COR-L47 (cell line): ENCODE measurements at regions not wholly inside any gene's neighbourhood (a gene's known extent, or its start where the extent isn't known, plus 50 kb on each side); places are given as distances from the start of the nearest gene placed in this dataset.

Experiments used
- DNase-seq: peaks from one replicate; lab custom pipeline; 2025; lab: John Stamatoyannopoulos, UW

- no peak for DNase-seq
Measured at GRCh38 chr2:120852200-120852815, 116.6 kb downstream of the GLI2 start.

DNA sequence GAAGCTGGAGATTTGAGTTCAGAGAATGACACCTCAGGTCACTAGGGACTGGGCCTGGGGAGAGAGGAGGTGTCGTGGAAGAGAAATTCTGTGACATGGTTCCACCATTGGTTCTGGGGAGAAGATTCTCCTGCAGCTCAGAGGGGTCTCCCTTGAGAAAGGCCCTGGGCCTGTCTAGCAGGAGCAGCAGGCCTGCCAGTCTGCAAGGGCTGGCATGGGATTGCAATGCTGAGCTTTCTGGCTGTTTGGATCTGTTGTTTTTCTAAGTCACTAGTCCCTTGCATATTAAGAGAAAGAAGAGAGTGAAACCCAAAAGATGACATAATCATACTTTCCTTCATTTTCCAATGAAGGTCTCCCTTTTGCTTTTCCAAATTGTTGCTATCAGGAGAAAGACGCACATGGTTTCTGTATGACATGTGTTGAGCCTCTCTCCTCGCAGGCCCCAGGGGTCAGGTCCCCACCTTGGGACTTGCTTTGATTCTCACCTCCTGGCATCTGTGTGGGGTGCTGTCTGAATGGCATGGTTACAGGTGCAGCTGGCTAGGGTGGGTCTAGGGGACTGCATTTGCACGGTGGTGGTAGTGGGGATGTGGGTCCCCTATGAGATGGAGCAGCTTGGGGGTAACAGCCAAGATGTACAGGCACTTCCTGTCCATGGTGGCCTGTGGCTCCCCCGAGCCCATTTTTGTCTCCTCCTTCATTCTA is 117.8 kb downstream of the GLI2 start:
- no peak for DNase-seq

GRCh38 chr2:120854014-120854620 is 118.4 kb downstream of the GLI2 start:
- no peak for DNase-seq

- no peak for DNase-seq
Measured at GRCh38 chr2:120854766-120855530, 119.3 kb downstream of the GLI2 start.

DNA sequence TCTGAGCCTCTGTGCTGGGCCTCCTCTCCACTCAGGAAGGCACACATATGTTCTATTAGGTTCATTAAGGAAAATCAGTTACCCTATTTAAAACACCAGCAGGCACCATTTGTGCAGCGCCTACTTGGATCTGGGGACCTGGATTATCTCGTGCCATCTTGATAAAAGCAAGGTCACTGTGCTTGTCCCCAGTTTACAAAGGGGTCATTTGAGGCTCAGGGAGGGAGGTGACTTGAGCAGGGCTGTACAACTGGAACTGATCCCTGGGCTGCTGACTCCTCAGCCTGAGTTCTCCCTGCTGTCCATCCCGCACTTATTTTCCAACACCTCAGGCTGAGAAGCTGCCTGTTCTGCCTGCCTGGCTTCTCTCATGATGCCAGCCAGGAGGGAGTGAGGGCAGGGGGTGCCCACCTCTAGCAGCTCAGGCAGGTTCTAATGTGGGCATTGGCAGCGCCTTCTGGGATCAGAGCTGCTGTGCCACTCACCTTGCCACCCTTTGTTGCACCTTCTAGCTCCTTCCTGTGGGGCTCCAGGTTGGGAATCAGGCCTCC is 120.3 kb downstream of the GLI2 start:
- DNase-seq, result no peak

GRCh38 chr2:120856421-120856862 is 120.8 kb downstream of the GLI2 start:
- no peak for DNase-seq

GRCh38 chr2:120857422-120857821 is 121.8 kb downstream of the GLI2 start:
- DNase-seq, result no peak

DNA sequence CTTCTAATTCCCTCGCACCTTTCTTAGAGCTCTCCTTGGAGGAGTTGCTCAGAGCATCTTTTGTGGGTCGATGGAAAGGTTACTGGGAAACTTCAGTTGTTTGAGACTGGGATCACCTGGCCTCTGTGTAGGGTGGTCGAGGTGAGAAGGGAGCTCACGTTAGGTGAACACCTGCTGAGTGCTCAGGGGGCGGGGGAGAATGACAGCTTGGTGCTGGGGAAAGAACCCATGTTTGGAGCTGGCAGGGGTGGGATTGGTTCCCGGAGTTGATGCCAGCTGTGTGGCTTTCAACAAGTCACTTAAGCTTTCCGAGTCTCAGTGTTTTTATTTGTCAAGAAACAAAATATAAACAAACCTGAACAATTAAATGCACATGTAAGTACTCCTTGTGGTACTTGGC is 122.3 kb downstream of the GLI2 start:
- no peak for DNase-seq

DNA sequence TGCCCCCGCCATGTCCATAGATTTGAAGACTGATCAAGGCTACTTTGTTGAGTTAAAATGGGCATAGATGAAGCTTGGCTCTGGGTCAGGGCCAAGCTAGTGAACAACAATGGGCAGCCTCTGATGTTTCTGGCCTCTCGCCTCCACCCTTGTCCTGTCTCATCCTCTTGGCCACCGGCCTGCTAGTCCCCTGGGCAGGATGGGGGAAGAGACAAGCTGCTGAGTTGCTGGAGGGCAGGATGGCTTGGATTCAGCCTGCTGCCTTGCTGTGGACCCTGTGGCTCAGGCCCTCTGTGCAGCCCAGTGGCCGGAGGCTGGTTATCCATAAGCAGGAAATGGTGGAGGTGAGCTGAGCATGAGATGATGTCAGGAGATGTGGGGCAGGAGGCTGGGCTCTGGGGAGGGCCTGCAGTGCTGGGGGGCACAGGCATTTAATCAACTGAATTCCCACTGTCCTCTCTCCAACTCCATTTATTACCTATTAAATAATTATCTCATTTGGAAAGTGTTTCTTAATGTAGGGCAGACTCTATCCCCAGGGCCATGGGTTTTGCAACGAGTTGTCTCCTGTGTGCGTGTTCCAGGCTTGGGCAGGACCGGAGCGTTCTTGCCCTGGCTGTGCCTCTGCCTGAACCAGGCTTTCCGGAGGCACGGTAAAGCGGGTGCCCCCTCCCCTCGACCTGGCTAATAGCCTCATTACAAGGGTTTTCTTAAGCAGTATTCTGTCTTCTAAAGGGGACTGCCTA is 122.9 kb downstream of the GLI2 start:
- DNase-seq, result no peak

DNA sequence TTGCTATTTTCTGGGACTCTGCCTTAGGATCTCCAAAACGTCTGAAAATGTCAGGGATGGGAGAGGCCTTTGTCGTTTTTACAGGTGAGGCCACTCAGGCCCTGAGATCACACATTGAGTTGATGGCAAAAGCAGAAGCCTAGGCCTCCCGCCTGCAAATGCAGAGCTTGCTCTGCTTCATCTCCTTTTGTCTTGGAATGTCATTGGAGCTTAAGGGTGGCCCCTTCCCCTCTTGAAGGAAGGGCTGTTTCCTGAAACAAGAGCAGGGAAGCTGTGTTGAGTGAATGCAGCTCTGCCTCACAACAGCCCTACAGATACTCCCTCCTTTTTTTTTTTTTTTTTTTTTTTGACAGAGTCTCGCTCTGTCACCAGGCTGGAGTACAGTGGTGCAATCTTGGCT is 123.5 kb downstream of the GLI2 start:
- DNase-seq, result no peak

DNA sequence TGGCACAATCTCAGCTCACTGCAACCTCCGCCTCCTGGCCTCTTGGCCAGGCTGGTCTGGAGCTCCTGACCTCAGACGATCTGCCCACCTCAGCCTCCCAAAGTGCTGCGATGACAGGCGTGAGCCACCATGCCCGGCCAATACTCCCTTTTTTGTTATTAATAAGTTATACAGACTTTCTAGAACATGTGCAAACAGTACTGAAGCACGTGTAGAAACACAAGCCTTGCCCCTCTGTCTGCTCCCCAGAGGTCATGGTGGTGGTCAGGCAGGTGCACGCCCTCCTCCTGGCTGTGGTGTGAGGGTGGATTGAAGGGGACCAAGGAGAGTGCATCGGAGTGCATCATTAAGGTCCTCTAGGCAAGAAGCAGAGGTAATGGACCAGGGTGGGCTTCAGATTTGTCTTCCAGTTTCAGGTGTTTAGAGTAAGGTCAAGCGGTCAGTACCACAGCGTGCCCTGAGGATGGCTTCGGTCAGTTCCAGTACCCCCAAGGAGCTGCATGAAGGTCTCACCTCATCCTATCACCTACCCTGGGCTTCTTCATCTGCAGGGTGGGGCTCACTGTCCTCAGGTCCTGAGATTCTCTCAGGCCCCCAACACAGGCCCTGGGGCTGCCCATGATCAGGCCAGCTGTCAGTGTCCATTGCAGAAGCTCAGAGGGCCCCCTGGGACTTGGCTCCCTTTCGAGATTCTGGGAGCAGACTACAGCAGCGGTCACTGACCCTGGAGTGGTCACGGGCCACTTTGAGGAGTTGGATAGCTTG is 124.3 kb downstream of the GLI2 start:
- DNase-seq, result no peak

DNA sequence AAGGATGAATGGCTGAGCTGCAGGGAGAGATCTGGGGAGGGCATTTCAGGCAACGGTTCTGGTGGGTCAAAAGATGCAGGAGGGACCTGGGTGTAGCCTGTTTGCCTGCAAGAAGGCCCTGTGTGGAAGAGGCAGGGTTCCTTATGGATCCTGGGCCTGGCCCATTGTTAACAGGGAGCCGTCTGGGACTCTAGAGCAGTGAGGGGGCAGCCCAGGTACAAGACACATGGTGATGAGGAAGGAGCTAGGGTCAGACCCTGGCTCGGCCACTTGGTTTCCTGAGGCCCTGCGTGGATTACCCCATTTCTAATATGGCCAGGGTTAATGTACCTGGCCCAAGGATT is 124.9 kb downstream of the GLI2 start:
- DNase-seq, result no peak

- DNase-seq, result no peak
Measured at GRCh38 chr2:120861191-120861575, 125.5 kb downstream of the GLI2 start.

- no peak for DNase-seq
Measured at GRCh38 chr2:120861576-120862191, 126.0 kb downstream of the GLI2 start.

DNA sequence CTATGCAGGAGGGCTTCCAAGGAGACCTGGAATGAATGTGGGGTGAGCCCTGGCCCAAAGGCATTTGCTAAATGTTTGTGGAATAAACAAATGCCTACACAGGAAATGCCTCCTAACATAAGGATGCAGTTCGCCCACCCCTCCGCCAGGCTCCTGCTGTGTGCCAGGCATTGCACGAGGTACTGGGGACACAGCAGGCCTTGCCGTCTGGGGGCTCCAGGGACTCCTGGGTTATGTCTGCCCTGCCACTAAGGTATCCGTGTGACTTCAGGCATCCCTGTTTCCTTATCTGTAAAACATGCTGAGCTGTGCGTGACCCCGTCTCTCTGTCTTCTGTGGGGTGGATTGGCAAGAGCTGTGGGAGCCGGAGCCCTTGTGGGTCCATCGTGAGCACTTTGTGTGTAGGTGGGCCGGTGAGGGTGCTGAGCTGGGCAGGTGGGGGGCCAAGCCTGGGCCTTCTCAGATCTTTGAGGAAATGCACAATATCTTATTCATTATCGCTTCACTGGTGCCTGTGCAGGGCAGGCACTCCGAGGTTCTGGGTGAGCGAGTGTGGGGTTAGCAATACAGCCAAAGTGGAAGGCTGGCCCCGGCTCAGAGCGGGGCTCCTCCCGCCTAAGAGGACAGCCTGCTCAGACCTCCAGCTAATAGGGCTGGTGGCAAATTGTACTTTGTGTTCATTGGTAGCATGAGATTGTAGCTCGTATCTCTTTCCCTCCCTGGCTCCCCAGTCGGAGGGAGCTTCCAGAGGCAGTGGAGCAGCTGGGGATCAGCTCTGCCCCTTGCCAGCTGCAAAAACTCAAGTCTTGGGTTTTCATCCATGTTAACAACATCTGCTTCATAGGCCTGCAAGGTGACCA is 126.8 kb downstream of the GLI2 start:
- DNase-seq, result no peak

DNA sequence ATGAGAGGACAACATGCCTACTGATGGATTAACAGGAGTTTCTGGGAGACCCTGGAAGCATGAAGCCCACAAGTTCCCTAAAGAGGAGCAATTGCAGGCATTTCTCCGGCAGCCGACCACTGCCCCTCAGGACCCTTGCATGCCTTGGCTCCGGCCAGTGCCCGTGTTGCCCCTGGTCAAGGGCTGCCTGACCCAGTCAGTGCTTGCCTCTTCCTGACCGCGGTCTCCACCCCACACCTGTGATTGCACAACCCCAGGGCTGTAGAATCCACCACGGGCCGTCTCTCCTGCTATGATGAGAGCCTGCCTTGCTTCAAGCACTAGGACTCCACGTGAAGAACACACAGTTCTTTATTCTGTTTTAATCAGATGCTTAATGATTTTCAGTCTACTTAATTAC is 127.5 kb downstream of the GLI2 start:
- no peak for DNase-seq

GRCh38 chr2:120863661-120864320 is 128.1 kb downstream of the GLI2 start:
- no peak for DNase-seq

- no peak for DNase-seq
Measured at GRCh38 chr2:120864981-120865380, 129.3 kb downstream of the GLI2 start.

- DNase-seq, result no peak
Measured at GRCh38 chr2:120865656-120866055, 130.0 kb downstream of the GLI2 start.
